ENCODE measurements at regions not wholly inside any gene's neighbourhood (a gene's known extent, or its start where the extent isn't known, plus 50 kb on each side); places are given as distances from the start of the nearest gene placed in this dataset.

DNA sequence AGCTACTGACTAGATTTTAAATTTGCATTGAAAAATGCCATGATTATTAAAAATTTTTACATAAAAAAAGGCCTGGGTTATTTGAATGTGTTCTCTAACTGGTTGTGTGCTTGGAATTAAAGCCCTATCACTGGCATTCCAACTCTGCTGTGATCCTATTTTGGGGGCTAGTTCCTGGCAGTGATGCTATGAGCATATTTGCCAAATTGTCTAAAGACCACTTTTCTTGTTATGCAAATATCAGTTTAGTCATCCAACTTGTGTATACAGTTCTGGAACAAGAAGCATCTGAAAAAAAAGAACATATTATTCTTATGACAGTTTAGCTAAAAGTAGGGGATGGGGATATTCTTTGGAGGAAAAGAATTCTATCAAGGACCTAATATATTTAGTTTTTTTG is 243.4 kb upstream of the ZNF717 start:
- H3K9me3 Mint-ChIP-seq, result peaks cover 10% of the 10 kb centered on the region
- H3K36me3 Mint-ChIP-seq, result no peaks in the 10 kb centered on the region
- no peaks in the 10 kb centered on the region for H3K4me1 Mint-ChIP-seq
- no peaks in the 10 kb centered on the region for H3K27me3 Mint-ChIP-seq
- no peak overlapping the region for H3K27ac Mint-ChIP-seq
- no peak overlapping the region for H3K4me3 Mint-ChIP-seq
- no peak for DNase-seq

- DNase-seq, result no peak
- no peaks in the 10 kb centered on the region for H3K36me3 Mint-ChIP-seq
- no peaks in the 10 kb centered on the region for H3K4me1 Mint-ChIP-seq
- H3K27me3 Mint-ChIP-seq, result no peaks in the 10 kb centered on the region
- H3K27ac Mint-ChIP-seq, result no peak overlapping the region
- H3K9me3 Mint-ChIP-seq, result peaks cover 12% of the 10 kb centered on the region
- no peak overlapping the region for H3K4me3 Mint-ChIP-seq
Observed at GRCh38 chr3:76034649-76035048, 249.3 kb upstream of the ZNF717 start.

- Mint-ChIP-seq H3K27me3 (no peaks in the 10 kb centered on the region), H3K9me3 (peaks cover 12% of the 10 kb centered on the region), H3K4me1 (no peaks in the 10 kb centered on the region), H3K4me3 (no peak overlapping the region), H3K36me3 (no peaks in the 10 kb centered on the region), H3K27ac (no peak overlapping the region)
- no peak for DNase-seq
Observed at GRCh38 chr3:76035117-76035516, 249.8 kb upstream of the ZNF717 start.

GRCh38 chr3:76038949-76039348 is 253.6 kb upstream of the ZNF717 start:
- Mint-ChIP-seq H3K27ac (no peak overlapping the region), H3K4me1 (no peaks in the 10 kb centered on the region), H3K4me3 (no peak overlapping the region), H3K9me3 (peaks cover 2% of the 10 kb centered on the region), H3K27me3 (no peaks in the 10 kb centered on the region), H3K36me3 (no peaks in the 10 kb centered on the region)
- DNase-seq, result no peak

DNA sequence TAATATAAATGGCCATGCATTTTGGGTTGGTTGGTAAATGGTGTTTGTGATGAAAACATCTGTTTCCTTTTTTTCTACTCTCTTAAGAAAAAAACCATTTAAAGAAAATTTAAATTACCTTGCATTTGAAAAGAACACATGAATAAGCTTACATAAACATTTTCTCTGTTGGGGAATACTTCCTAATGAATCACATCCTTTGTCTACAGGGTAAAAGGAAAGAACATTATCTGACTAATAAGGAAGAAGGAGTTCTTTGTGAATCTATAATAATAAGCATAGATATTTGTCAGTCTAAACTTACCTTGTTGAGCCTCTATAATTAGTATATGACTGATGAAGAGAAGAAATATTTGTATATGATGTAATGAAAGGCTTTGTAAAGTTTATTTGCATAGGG is 254.1 kb upstream of the ZNF717 start:
- Mint-ChIP-seq H3K27ac (no peak overlapping the region), H3K4me1 (no peaks in the 10 kb centered on the region), H3K9me3 (peaks cover 2% of the 10 kb centered on the region), H3K4me3 (no peak overlapping the region), H3K27me3 (no peaks in the 10 kb centered on the region), H3K36me3 (no peaks in the 10 kb centered on the region)
- no peak for DNase-seq

DNA sequence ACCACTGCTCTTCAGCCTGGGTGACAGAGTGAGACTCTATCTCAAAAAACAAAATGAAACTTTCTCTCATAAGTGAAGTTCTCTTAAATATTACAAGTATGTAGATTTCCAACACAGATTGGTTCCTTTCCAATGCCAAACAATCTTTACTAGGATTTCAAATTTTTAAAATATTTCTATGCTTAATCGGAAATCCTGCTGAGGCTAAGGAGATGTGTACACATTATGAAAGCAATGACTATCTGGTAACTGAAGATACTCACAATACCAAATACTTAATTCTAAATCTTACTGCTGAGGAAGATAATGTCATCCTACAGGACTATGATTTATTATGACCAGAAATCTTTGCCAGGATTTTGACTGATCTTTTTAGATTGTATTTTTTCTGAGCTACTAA is 255.6 kb upstream of the ZNF717 start:
- DNase-seq, result no peak
- H3K9me3 Mint-ChIP-seq, result no peaks in the 10 kb centered on the region
- no peaks in the 10 kb centered on the region for H3K4me1 Mint-ChIP-seq
- H3K27ac Mint-ChIP-seq, result no peak overlapping the region
- H3K36me3 Mint-ChIP-seq, result no peaks in the 10 kb centered on the region
- no peak overlapping the region for H3K4me3 Mint-ChIP-seq
- H3K27me3 Mint-ChIP-seq, result no peaks in the 10 kb centered on the region

DNA sequence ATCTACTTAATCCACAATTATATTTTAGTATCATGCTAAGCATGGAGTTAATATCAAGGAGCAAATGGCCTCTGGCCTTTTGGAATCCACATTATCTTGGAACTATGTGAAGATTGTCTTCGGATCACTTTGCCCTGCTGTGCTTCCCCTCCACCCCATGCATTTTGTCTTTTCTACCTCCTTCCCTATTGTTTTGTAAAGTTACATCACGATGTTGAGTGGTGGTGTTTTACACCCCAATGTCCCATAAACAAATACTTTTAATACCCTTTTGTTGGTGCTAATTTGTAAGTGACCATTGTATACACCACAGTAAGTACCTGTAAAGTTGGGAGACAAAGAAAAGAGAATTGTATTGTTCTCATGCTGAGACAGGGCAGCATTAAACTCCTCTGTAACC is 258.4 kb upstream of the ZNF717 start:
- no peaks in the 10 kb centered on the region for H3K27me3 Mint-ChIP-seq
- H3K36me3 Mint-ChIP-seq, result no peaks in the 10 kb centered on the region
- H3K4me3 Mint-ChIP-seq, result no peak overlapping the region
- H3K27ac Mint-ChIP-seq, result no peak overlapping the region
- no peak for DNase-seq
- H3K4me1 Mint-ChIP-seq, result no peaks in the 10 kb centered on the region
- H3K9me3 Mint-ChIP-seq, result no peaks in the 10 kb centered on the region

- Mint-ChIP-seq H3K9me3 (no peaks in the 10 kb centered on the region), H3K36me3 (no peaks in the 10 kb centered on the region), H3K4me1 (no peaks in the 10 kb centered on the region), H3K27ac (no peak overlapping the region), H3K4me3 (no peak overlapping the region), H3K27me3 (no peaks in the 10 kb centered on the region)
- no peak for DNase-seq
Observed at GRCh38 chr3:76044601-76045600, 259.6 kb upstream of the ZNF717 start.

DNA sequence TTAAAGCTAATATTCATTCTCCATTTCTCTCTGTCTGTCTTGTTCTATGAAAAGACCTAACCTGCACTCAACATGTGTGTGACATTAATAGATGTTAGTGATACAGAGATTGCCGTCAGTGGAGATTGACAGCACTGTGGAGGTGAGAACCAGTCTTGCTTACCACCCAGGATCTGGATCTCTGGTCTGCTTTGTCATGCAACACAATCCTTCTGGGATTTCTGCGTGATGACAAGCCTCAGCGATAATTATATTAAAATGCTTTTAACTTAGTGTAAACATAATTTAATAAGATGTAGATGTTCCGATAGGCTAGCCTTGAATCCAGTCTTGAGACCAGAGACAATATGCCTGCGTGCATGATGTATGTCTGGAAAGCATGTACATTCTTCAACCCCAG is 262.0 kb upstream of the ZNF717 start:
- Mint-ChIP-seq H3K27ac (no peak overlapping the region), H3K9me3 (no peaks in the 10 kb centered on the region), H3K27me3 (no peaks in the 10 kb centered on the region), H3K4me3 (no peak overlapping the region), H3K4me1 (no peaks in the 10 kb centered on the region), H3K36me3 (no peaks in the 10 kb centered on the region)
- DNase-seq, result no peak

- no peak overlapping the region for H3K27ac Mint-ChIP-seq
- DNase-seq, result no peak
- no peaks in the 10 kb centered on the region for H3K9me3 Mint-ChIP-seq
- no peak overlapping the region for H3K4me3 Mint-ChIP-seq
- no peaks in the 10 kb centered on the region for H3K4me1 Mint-ChIP-seq
- H3K27me3 Mint-ChIP-seq, result no peaks in the 10 kb centered on the region
- no peaks in the 10 kb centered on the region for H3K36me3 Mint-ChIP-seq
Observed at GRCh38 chr3:76049776-76050175, 264.4 kb upstream of the ZNF717 start.

DNA sequence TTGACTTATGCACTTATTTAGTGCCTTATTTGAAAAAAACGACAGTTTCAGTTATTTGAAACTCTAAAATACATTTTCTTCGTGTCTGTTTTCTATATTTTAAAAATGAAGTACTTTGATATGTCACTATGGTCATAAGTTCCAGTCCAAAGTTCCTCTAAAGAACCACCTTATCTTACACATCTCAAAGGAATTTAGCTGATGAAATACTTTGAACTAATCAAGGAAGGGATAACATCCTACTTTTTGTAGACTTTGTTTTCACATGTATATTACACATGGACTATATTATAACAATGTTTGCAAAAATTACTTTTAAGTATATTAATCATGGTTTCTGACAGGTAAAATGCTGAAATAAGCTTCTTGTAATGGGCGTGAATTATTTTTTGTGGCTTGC is 265.8 kb upstream of the ZNF717 start:
- no peak overlapping the region for H3K4me3 Mint-ChIP-seq
- H3K9me3 Mint-ChIP-seq, result peaks cover 1% of the 10 kb centered on the region
- no peaks in the 10 kb centered on the region for H3K36me3 Mint-ChIP-seq
- no peak overlapping the region for H3K27ac Mint-ChIP-seq
- no peaks in the 10 kb centered on the region for H3K4me1 Mint-ChIP-seq
- H3K27me3 Mint-ChIP-seq, result no peaks in the 10 kb centered on the region
- no peak for DNase-seq

DNA sequence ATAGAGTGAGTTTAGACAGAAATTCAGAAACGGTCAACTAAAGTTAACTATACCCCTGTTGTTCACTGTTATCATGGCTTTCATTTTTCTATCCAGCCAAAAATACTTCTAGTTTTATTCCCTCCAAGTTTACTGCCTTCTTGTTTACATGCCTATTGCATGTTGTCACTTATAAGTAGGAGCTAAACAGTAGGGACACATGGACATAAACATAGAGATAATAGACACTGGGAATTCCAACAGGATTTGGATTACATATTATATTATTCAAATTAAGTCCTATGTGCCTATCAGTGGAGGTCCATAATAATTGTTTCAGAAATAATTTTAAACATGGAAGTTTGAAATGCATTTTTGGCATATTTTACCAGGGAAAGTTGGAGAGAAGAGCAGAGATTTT is 269.1 kb upstream of the ZNF717 start:
- H3K4me1 Mint-ChIP-seq, result no peaks in the 10 kb centered on the region

DNA sequence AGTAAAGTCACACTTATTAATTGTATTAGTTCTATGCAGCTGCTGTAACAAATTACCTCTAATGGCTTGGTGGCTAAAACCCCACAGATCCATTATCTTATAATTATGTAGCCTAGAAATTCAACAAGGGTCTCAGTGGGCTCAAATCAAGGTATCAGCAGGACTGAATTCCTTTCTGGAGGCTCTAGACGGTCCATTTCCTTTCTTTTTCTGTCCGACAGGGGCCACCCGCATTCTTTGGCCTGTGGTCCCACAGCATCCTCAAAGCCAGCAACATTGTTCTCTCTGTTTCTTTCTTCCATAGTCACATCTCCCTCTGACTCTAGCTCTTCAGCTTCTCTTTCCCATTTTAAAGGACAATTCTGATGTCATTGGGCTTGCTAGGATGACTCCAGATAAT is 276.3 kb upstream of the ZNF717 start:
- Mint-ChIP-seq H3K27me3 (no peaks in the 10 kb centered on the region), H3K27ac (no peak overlapping the region), H3K4me3 (no peak overlapping the region), H3K9me3 (peaks cover 4% of the 10 kb centered on the region), H3K4me1 (no peaks in the 10 kb centered on the region), H3K36me3 (no peaks in the 10 kb centered on the region)
- DNase-seq, result no peak

More for the DNA sequence above, 269.1 kb upstream of the ZNF717 start:
- DNase-seq, result no peak
- Mint-ChIP-seq H3K27me3 (no peaks in the 10 kb centered on the region), H3K27ac (no peak overlapping the region), H3K36me3 (no peaks in the 10 kb centered on the region), H3K4me3 (no peak overlapping the region), H3K9me3 (peaks cover 1% of the 10 kb centered on the region)

GRCh38 chr3:76063019-76063418 is 277.7 kb upstream of the ZNF717 start:
- no peaks in the 10 kb centered on the region for H3K27me3 Mint-ChIP-seq
- peaks cover 4% of the 10 kb centered on the region for H3K9me3 Mint-ChIP-seq
- H3K36me3 Mint-ChIP-seq, result no peaks in the 10 kb centered on the region
- DNase-seq, result no peak
- H3K27ac Mint-ChIP-seq, result no peak overlapping the region
- no peak overlapping the region for H3K4me3 Mint-ChIP-seq
- H3K4me1 Mint-ChIP-seq, result no peaks in the 10 kb centered on the region

GRCh38 chr3:76063811-76064210 is 278.5 kb upstream of the ZNF717 start:
- no peak for DNase-seq
- Mint-ChIP-seq H3K36me3 (no peaks in the 10 kb centered on the region), H3K4me3 (no peak overlapping the region), H3K9me3 (peaks cover 4% of the 10 kb centered on the region), H3K27me3 (no peaks in the 10 kb centered on the region), H3K4me1 (no peaks in the 10 kb centered on the region), H3K27ac (no peak overlapping the region)

DNA sequence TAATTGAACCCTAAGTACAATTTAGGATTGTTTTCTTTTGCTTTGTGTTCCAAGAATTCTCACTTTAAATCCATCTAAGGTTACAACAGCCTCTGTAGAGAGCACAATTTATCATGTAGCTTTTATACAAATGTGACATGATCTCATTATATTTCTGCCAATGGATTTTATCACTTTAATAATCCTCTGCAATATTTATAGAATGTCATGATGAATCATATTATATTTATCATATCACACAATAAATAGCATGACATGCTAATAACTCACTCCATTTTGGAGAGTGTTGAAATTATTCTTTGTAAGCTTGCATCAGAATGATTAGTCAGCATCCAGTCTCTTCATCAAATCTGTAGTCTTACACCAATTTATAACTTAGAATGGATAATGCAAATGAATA is 280.6 kb upstream of the ZNF717 start:
- H3K4me3 Mint-ChIP-seq, result no peak overlapping the region
- H3K27me3 Mint-ChIP-seq, result no peaks in the 10 kb centered on the region
- H3K9me3 Mint-ChIP-seq, result peaks cover 9% of the 10 kb centered on the region

More for the DNA sequence above, 280.6 kb upstream of the ZNF717 start:
- H3K36me3 Mint-ChIP-seq, result no peaks in the 10 kb centered on the region
- H3K27ac Mint-ChIP-seq, result no peak overlapping the region
- DNase-seq, result no peak
- H3K4me1 Mint-ChIP-seq, result no peaks in the 10 kb centered on the region
